ENCODE measurements at regions not wholly inside any gene's neighbourhood (a gene's known extent, or its start where the extent isn't known, plus 50 kb on each side); places are given as distances from the start of the nearest gene placed in this dataset.

DNA sequence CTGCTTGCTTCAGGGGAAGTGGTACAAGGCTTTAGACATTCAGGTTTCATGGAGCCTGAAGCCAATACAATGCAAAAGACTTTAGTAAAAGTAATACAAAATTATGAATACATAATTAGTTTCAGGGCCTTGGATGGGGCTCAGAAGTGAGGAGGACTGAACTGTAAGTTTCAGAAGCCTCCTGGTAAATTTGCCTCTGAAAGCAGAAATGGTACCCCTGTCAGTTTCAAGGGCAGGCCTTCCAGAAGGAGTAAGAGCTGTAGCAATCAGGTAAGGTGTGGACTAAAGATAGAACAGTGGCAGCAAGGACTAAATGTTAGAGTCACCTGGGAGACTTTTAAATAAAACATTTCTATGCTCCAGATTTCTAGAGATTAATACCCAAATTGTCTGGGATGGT, 402.5 kb upstream of the GOLIM4 start:
- H3K4me2 ChIP-seq (ENCODE audit: low read length), result no peak overlapping the region
- H3K4me3 ChIP-seq (ENCODE audit: low read length), result no peak overlapping the region
- H3K9me3 ChIP-seq (ENCODE audit: low read length), result no peaks in the 10 kb centered on the region
- H3K27me3 ChIP-seq (ENCODE audit: insufficient read depth, low read depth, low read length), result no peaks in the 10 kb centered on the region
- no peaks in the 10 kb centered on the region for H4K20me1 ChIP-seq (ENCODE audit: insufficient read depth)
- no peaks in the 10 kb centered on the region for H3K9me2 ChIP-seq (ENCODE audit: insufficient read depth, low read length)
- no peak overlapping the region for H3K9ac ChIP-seq (ENCODE audit: low read length)
- no peak overlapping the region for H3K27ac ChIP-seq (ENCODE audit: low read length)
- no peaks in the 10 kb centered on the region for H3F3A ChIP-seq (ENCODE audit: insufficient read depth, low read length, poor library complexity, severe bottlenecking)
- H3K36me3 ChIP-seq (ENCODE audit: insufficient read depth, low read length), result no peaks in the 10 kb centered on the region
- no peak overlapping the region for H2AFZ ChIP-seq (ENCODE audit: low read depth, low read length)
- H3K79me2 ChIP-seq (replicated peaks; ENCODE audit: insufficient read depth, low read length), result no peaks in the 10 kb centered on the region
- TF ChIP-seq MXI1 (conservative IDR thresholded peaks at IDR 0.05; ENCODE audit: poor library complexity, severe bottlenecking) (no peak), RAD21 (conservative IDR thresholded peaks at IDR 0.05) (no peak), TAF1 (IDR thresholded peaks at IDR 0.05; ENCODE audit: low read depth) (no peak), POLR2AphosphoS5 (IDR thresholded peaks at IDR 0.05) (no peak), EZH2 (IDR thresholded peaks at IDR 0.05; ENCODE audit: borderline replicate concordance, insufficient read depth, low read length, poor library complexity, severe bottlenecking) (no peak), EP300 (conservative IDR thresholded peaks at IDR 0.05; ENCODE audit: poor library complexity, severe bottlenecking) (no peak), SMC3 (conservative IDR thresholded peaks at IDR 0.05; ENCODE audit: poor library complexity) (no peak)
- TF ChIP-seq, protein P1, sequence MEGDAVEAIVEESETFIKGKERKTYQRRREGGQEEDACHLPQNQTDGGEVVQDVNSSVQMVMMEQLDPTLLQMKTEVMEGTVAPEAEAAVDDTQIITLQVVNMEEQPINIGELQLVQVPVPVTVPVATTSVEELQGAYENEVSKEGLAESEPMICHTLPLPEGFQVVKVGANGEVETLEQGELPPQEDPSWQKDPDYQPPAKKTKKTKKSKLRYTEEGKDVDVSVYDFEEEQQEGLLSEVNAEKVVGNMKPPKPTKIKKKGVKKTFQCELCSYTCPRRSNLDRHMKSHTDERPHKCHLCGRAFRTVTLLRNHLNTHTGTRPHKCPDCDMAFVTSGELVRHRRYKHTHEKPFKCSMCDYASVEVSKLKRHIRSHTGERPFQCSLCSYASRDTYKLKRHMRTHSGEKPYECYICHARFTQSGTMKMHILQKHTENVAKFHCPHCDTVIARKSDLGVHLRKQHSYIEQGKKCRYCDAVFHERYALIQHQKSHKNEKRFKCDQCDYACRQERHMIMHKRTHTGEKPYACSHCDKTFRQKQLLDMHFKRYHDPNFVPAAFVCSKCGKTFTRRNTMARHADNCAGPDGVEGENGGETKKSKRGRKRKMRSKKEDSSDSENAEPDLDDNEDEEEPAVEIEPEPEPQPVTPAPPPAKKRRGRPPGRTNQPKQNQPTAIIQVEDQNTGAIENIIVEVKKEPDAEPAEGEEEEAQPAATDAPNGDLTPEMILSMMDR (IDR thresholded peaks at IDR 0.05; ENCODE audit: poor library complexity, severe bottlenecking), result no peak
- TF ChIP-seq, protein P2, sequence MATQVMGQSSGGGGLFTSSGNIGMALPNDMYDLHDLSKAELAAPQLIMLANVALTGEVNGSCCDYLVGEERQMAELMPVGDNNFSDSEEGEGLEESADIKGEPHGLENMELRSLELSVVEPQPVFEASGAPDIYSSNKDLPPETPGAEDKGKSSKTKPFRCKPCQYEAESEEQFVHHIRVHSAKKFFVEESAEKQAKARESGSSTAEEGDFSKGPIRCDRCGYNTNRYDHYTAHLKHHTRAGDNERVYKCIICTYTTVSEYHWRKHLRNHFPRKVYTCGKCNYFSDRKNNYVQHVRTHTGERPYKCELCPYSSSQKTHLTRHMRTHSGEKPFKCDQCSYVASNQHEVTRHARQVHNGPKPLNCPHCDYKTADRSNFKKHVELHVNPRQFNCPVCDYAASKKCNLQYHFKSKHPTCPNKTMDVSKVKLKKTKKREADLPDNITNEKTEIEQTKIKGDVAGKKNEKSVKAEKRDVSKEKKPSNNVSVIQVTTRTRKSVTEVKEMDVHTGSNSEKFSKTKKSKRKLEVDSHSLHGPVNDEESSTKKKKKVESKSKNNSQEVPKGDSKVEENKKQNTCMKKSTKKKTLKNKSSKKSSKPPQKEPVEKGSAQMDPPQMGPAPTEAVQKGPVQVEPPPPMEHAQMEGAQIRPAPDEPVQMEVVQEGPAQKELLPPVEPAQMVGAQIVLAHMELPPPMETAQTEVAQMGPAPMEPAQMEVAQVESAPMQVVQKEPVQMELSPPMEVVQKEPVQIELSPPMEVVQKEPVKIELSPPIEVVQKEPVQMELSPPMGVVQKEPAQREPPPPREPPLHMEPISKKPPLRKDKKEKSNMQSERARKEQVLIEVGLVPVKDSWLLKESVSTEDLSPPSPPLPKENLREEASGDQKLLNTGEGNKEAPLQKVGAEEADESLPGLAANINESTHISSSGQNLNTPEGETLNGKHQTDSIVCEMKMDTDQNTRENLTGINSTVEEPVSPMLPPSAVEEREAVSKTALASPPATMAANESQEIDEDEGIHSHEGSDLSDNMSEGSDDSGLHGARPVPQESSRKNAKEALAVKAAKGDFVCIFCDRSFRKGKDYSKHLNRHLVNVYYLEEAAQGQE (IDR thresholded peaks at IDR 0.05; ENCODE audit: borderline replicate concordance), result no peak

DNA sequence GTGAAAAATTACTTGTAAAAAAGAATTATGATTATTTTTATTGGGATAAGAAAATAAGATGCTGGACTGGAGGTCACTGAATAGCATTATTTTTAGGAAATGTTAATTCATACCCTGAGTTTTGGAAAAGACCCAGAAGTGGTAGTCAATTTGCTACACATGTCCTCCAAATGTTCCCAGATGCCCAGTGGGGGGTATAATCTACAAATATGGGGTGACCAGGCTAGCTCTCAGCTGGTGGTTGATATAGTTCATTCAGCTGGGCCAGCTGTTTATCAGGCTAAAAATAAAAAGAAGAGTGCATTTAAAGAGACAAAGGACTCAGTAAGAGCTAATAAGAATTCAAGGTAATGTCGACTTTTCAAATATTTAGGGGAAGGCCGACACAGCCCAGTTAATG, 402.0 kb upstream of the GOLIM4 start:
- H3K27ac ChIP-seq (ENCODE audit: low read length), result no peak overlapping the region
- no peaks in the 10 kb centered on the region for H3F3A ChIP-seq (ENCODE audit: insufficient read depth, low read length, poor library complexity, severe bottlenecking)
- H3K9me2 ChIP-seq (ENCODE audit: insufficient read depth, low read length), result no peaks in the 10 kb centered on the region
- H3K4me2 ChIP-seq (ENCODE audit: low read length), result no peak overlapping the region
- H3K4me3 ChIP-seq (ENCODE audit: low read length), result no peak overlapping the region
- no peaks in the 10 kb centered on the region for H4K20me1 ChIP-seq (ENCODE audit: insufficient read depth)
- no peak overlapping the region for H3K9ac ChIP-seq (ENCODE audit: low read length)
- TF ChIP-seq MXI1 (conservative IDR thresholded peaks at IDR 0.05; ENCODE audit: poor library complexity, severe bottlenecking), result no peak
- no peak for TF ChIP-seq EP300 (conservative IDR thresholded peaks at IDR 0.05; ENCODE audit: poor library complexity, severe bottlenecking)
- TF ChIP-seq, protein P1 (IDR thresholded peaks at IDR 0.05; ENCODE audit: poor library complexity, severe bottlenecking), result no peak
- no peak for TF ChIP-seq SMC3 (conservative IDR thresholded peaks at IDR 0.05; ENCODE audit: poor library complexity)
- no peak for TF ChIP-seq TAF1 (IDR thresholded peaks at IDR 0.05; ENCODE audit: low read depth)
- no peak for TF ChIP-seq POLR2AphosphoS5 (IDR thresholded peaks at IDR 0.05)
- TF ChIP-seq, protein P2 (IDR thresholded peaks at IDR 0.05; ENCODE audit: borderline replicate concordance), result no peak
- TF ChIP-seq RAD21 (conservative IDR thresholded peaks at IDR 0.05), result no peak
- TF ChIP-seq EZH2 (IDR thresholded peaks at IDR 0.05; ENCODE audit: borderline replicate concordance, insufficient read depth, low read length, poor library complexity, severe bottlenecking), result no peak
- no peaks in the 10 kb centered on the region for H3K27me3 ChIP-seq (ENCODE audit: insufficient read depth, low read depth, low read length)
- H3K36me3 ChIP-seq (ENCODE audit: insufficient read depth, low read length), result no peaks in the 10 kb centered on the region
- H2AFZ ChIP-seq (ENCODE audit: low read depth, low read length), result no peak overlapping the region
- no peaks in the 10 kb centered on the region for H3K9me3 ChIP-seq (ENCODE audit: low read length)
- H3K79me2 ChIP-seq (replicated peaks; ENCODE audit: insufficient read depth, low read length), result no peaks in the 10 kb centered on the region
